SU-DHL-6 (cell line): ENCODE measurements at regions not wholly inside any gene's neighbourhood (a gene's known extent, or its start where the extent isn't known, plus 50 kb on each side); places are given as distances from the start of the nearest gene placed in this dataset.

Source experiments
- H2AFZ ChIP-seq: fragments of 200-600 bp; sonication (generic); 2 replicates; pipeline ENCODE4 v1.6.1; 2014; ENCODE audit warnings: low read depth, mild to moderate bottlenecking, moderate library complexity, mixed read lengths, antibody characterized with exemption, low read length; ENCODE audit not compliant: severe bottlenecking
- H3F3A ChIP-seq: fragments of 200-600 bp; shearing (Covaris generic); 2 replicates; pipeline ENCODE4 v1.6.0; 2016; ENCODE audit warnings: antibody characterized with exemption, mild to moderate bottlenecking; ENCODE audit not compliant: insufficient read depth
- H3K27ac ChIP-seq: fragments of 200-600 bp; sonication (generic); 2 replicates; pipeline ENCODE4 v1.5.1; 2016; ENCODE audit warnings: low read depth, mild to moderate bottlenecking, low read length, moderate library complexity, mixed read lengths
- H3K27me3 ChIP-seq: fragments of 200-600 bp; sonication (generic), shearing (Covaris generic); 2 replicates; pipeline ENCODE4 v1.6.0; 2014; ENCODE audit warnings: mild to moderate bottlenecking, low read length
- H3K36me3 ChIP-seq: fragments of 200-600 bp; sonication (generic); 2 replicates; pipeline ENCODE4 v1.6.1; 2014; ENCODE audit warnings: mild to moderate bottlenecking, low read length, mixed read lengths
- H3K4me2 ChIP-seq: fragments of 300-600, 200-600 bp; shearing (Covaris generic), sonication (generic); 2 replicates; pipeline ENCODE4 v1.6.0; 2014; ENCODE audit warnings: low read length, low read depth, mild to moderate bottlenecking; ENCODE audit not compliant: poor library complexity, severe bottlenecking
- H3K4me3 ChIP-seq: fragments of 200-600 bp; sonication (generic); 2 replicates; pipeline ENCODE4 v1.5.1; 2014; ENCODE audit warnings: antibody characterized with exemption, low read length, mild to moderate bottlenecking, mixed read lengths; ENCODE audit not compliant: insufficient read depth, poor library complexity, severe bottlenecking
- H3K79me2 ChIP-seq: fragments of 200-600 bp; sonication (generic); 2 replicates; pipeline ENCODE4 v1.6.1; 2014; ENCODE audit warnings: mild to moderate bottlenecking, low read length, moderate library complexity; ENCODE audit not compliant: insufficient read depth
- H3K9ac ChIP-seq: fragments of 200-600 bp; sonication (generic); 2 replicates; pipeline ENCODE4 v1.7.0; 2014; ENCODE audit warnings: mild to moderate bottlenecking, low read length
- H3K9me2 ChIP-seq: fragments of 200-600 bp; sonication (generic); replicated peaks from 2 replicates; pipeline ENCODE4 v1.6.1; 2014; ENCODE audit warnings: low read length; ENCODE audit not compliant: insufficient read depth
- H3K9me3 ChIP-seq: fragments of 200-600 bp; sonication (generic); 2 replicates; pipeline ENCODE4 v1.6.1; 2014; ENCODE audit warnings: low read length, mixed read lengths; ENCODE audit not compliant: insufficient read depth
- H4K20me1 ChIP-seq: fragments of 200-600 bp; sonication (generic); 2 replicates; pipeline ENCODE4 v1.6.1; 2014; ENCODE audit warnings: low read depth, mild to moderate bottlenecking, antibody characterized with exemption, low read length, moderate library complexity, mixed read lengths
- CTCF ChIP-seq: fragments of 200-600 bp; sonication (generic); IDR thresholded peaks from one replicate; pipeline ENCODE4 v1.5.1; 2017; ENCODE audit warnings: antibody characterized with exemption, mild to moderate bottlenecking, low read length, moderate library complexity; ENCODE audit not compliant: insufficient read depth, poor library complexity, severe bottlenecking
- EZH2phosphoT487 ChIP-seq: fragments of 200-600 bp; sonication (generic), shearing (Covaris generic); conservative IDR thresholded peaks from 2 replicates; pipeline ENCODE4 v1.6.1; 2018; ENCODE audit warnings: mild to moderate bottlenecking, antibody characterized with exemption, low read length, moderate library complexity, mixed read lengths

- Histone ChIP-seq H3K9me2 (no peaks in the 10 kb centered on the region), H3K27me3 (no peaks in the 10 kb centered on the region), H3K9ac (no peak overlapping the region), H3K4me2 (no peak overlapping the region), H3K4me3 (no peak overlapping the region), H4K20me1 (no peaks in the 10 kb centered on the region), H2AFZ (no peak overlapping the region), H3K9me3 (no peaks in the 10 kb centered on the region), H3K79me2 (no peaks in the 10 kb centered on the region), H3F3A (no peaks in the 10 kb centered on the region), H3K27ac (no peak overlapping the region), H3K36me3 (no peaks in the 10 kb centered on the region)
- no peak for TF ChIP-seq CTCF
- TF ChIP-seq EZH2phosphoT487: no peak
Observed at GRCh38 chr10:55374917-55375316, 573.9 kb upstream of the PCDH15 start.

- Histone ChIP-seq H3K9me3 (no peaks in the 10 kb centered on the region), H3K27me3 (no peaks in the 10 kb centered on the region), H3K9me2 (no peaks in the 10 kb centered on the region), H3K9ac (no peak overlapping the region), H4K20me1 (no peaks in the 10 kb centered on the region), H3K36me3 (no peaks in the 10 kb centered on the region), H3K4me3 (no peak overlapping the region), H3K27ac (no peak overlapping the region), H3K4me2 (no peak overlapping the region), H3K79me2 (no peaks in the 10 kb centered on the region), H2AFZ (no peak overlapping the region), H3F3A (no peaks in the 10 kb centered on the region)
- TF ChIP-seq EZH2phosphoT487 (no peak), CTCF (no peak)
Observed at GRCh38 chr10:55374060-55374459, 573.0 kb upstream of the PCDH15 start.

GRCh38 chr10:55369670-55370420 is 568.8 kb upstream of the PCDH15 start:
- TF ChIP-seq EZH2phosphoT487 (no peak), CTCF (no peak)
- Histone ChIP-seq H3K9me2 (no peaks in the 10 kb centered on the region), H3K9ac (no peak overlapping the region), H3F3A (no peaks in the 10 kb centered on the region), H3K27ac (no peak overlapping the region), H2AFZ (no peak overlapping the region), H3K79me2 (no peaks in the 10 kb centered on the region), H3K9me3 (no peaks in the 10 kb centered on the region), H3K4me3 (no peak overlapping the region), H4K20me1 (no peaks in the 10 kb centered on the region), H3K36me3 (no peaks in the 10 kb centered on the region), H3K27me3 (no peaks in the 10 kb centered on the region), H3K4me2 (no peak overlapping the region)
